GM19468 (cell line): ENCODE measurements at regions not wholly inside any gene's neighbourhood (a gene's known extent, or its start where the extent isn't known, plus 50 kb on each side); places are given as distances from the start of the nearest gene placed in this dataset.
"Not testable (repeated sequence)": the region's sequence is repeated elsewhere in the genome, so short reads cannot be mapped to it uniquely, and the experiment has no call there.

Experiments used
- ATAC-seq: cut with Tn5 transposase; IDR thresholded peaks from one replicate; pipeline ENCODE4 v1.9.1; 2021; ENCODE audit warnings: mild to moderate bottlenecking, moderate library complexity, moderate number of reproducible peaks; ENCODE audit not compliant: unreplicated experiment; ENCODE audit errors: extremely low read depth

DNA sequence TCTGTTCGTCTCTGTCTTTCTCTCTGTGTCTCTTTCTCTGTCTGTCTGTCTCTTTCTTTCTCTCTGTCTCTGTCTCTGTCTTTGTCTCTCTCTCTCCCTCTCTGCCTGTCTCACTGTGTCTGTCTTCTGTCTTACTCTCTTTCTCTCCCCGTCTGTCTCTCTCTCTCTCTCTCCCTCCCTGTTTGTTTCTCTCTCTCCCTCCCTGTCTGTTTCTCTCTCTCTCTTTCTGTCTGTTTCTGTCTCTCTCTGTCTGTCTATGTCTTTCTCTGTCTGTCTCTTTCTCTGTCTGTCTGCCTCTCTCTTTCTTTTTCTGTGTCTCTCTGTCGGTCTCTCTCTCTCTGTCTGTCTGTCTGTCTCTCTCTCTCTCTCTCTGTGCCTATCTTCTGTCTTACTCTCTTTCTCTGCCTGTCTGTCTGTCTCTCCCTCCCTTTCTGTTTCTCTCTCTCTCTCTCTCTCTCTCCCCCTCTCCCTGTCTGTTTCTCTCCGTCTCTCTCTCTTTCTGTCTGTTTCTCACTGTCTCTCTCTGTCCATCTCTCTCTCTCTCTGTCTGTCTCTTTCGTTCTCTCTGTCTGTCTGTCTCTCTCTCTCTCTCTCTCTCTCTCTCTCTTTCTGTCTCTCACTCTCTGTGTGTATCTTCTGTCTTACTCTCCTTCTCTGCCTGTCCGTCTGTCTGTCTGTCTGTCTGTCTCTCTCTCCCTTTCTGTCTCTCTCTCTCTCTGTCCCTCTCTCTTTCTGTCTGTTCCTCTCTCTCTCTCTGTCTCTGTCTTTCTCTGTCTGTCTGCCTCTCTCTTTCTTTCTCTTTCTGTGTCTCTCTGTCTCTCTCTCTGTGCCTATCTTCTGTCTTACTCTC is 2065.9 kb upstream of the TPTE start:
- not testable (repeated sequence) for ATAC-seq

DNA sequence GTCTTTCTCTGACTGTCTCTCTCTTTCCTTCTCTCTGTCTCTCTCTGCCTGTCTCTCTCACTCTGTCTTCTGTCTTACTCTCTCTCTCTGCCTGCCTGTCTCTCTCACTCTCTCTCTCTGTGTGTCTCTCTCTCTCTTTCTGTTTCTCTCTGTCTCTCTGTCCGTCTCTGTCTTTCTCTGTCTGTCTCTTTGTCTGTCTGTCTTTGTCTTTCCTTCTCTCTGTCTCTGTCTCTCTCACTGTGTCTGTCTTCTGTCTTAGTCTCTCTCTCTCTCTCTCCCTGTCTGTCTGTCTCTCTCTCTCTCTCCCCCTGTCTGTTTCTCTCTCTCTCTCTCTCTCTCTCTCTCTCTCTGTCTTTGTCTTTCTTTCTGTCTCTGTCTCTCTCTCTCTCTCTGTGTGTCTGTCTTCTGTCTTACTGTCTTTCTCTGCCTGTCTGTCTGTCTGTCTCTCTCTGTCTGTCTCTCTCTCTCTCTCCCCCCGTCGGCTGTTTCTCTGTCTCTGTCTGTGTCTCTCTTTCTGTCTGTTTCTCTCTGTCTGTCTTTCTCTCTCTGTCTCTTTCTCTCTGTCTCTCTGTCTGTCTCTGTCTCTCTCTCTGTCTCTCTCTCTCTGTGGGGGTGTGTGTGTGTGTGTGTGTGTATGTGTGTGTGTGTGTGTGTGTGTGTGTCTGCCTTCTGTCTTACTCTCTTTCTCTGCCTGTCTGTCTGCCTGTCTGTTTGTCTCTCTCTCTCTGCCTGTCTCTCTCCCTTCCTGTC is 2056.8 kb upstream of the TPTE start:
- ATAC-seq: not testable (repeated sequence)

DNA sequence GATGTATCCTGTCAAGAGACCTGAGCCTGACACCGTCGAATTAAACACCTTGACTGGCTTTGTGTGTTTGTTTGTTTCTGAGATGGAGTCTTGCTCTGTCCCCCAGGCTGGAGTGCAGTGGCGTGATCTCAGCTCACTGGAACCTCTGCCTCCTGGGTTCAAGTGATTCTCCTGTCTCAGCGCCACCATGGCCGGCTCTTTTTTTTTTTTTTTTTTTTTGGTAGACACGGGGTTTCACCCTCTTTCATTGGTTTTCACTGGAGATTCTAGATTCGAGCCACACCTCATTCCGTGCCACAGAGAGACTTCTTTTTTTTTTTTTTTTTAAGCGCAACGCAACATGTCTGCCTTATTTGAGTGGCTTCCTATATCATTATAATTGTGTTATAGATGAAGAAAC is 2054.7 kb upstream of the TPTE start:
- not testable (repeated sequence) for ATAC-seq
